OCI-LY7 (cell line): ENCODE measurements at regions not wholly inside any gene's neighbourhood (a gene's known extent, or its start where the extent isn't known, plus 50 kb on each side); places are given as distances from the start of the nearest gene placed in this dataset.

Experiments
- BruUV-seq: library from RNA; stranded (reverse); fragments of 400-500 nt; replicated peaks from 2 replicates; lab custom pipeline; 2021; lab: Mats Ljungman, UMichigan
- CTCF ChIA-PET: fragments of 300-600 bp; sonication (Branson Sonifier 250); formaldehyde crosslinking; loops from one replicate; lab custom pipeline; 2022; ENCODE audit warnings: antibody characterized with exemption; ENCODE audit not compliant: unreplicated experiment; lab: Charles Lee
- POLR2A ChIA-PET: fragments of 300-600 bp; sonication (Branson Sonifier 250); formaldehyde crosslinking; loops from one replicate; lab custom pipeline; 2022; ENCODE audit warnings: antibody characterized with exemption; lab: Charles Lee
- DNase-seq: peaks from one replicate; pipeline ENCODE4 v3.0.0-alpha.2; 2015; ENCODE audit warnings: low spot score
- H2AFZ ChIP-seq: fragments of 200-600 bp; sonication (generic), shearing (Covaris generic); 2 replicates; pipeline ENCODE4 v1.6.1; 2014; ENCODE audit warnings: mild to moderate bottlenecking, antibody characterized with exemption, low read length, moderate library complexity
- H3K27ac ChIP-seq: fragments of 200-600 bp; sonication (generic); 2 replicates; pipeline ENCODE4 v1.5.1; 2014; ENCODE audit warnings: mixed run types, low read depth, mild to moderate bottlenecking, moderate library complexity, low read length, inconsistent platforms; ENCODE audit not compliant: poor library complexity, severe bottlenecking
- H3K36me3 ChIP-seq: fragments of 200-600 bp; sonication (generic); 2 replicates; pipeline ENCODE4 v1.6.1; 2014; ENCODE audit warnings: mild to moderate bottlenecking, antibody characterized with exemption, low read length, moderate library complexity, mixed read lengths; ENCODE audit not compliant: insufficient read depth
- H3K4me1 ChIP-seq: fragments of 200-600 bp; sonication (generic); 2 replicates; pipeline ENCODE4 v1.5.1; 2014; ENCODE audit warnings: mild to moderate bottlenecking, low read length; ENCODE audit not compliant: insufficient read depth, poor library complexity, severe bottlenecking
- H3K4me2 ChIP-seq: fragments of 200-600 bp; sonication (generic); 2 replicates; pipeline ENCODE4 v1.6.1; 2014; ENCODE audit warnings: mild to moderate bottlenecking, low read length
- H3K4me3 ChIP-seq: fragments of 200-600 bp; sonication (generic); 2 replicates; pipeline ENCODE4 v1.5.1; 2014; ENCODE audit warnings: mild to moderate bottlenecking, low read depth, low read length; ENCODE audit not compliant: poor library complexity, severe bottlenecking
- H3K79me2 ChIP-seq: fragments of 200-600 bp; sonication (generic); 2 replicates; pipeline ENCODE4 v1.6.1; 2016; ENCODE audit warnings: low read depth, mild to moderate bottlenecking, low read length, moderate library complexity, mixed read lengths; ENCODE audit not compliant: insufficient read depth
- H3K9me2 ChIP-seq: fragments of 200-600 bp; sonication (generic); 2 replicates; pipeline ENCODE4 v1.6.1; 2016; ENCODE audit warnings: mild to moderate bottlenecking, low read length, mixed read lengths; ENCODE audit not compliant: insufficient read depth
- H3K9me3 ChIP-seq: fragments of 200-600 bp; sonication (generic); 2 replicates; pipeline ENCODE4 v1.6.1; 2014; ENCODE audit warnings: mild to moderate bottlenecking, mixed run types, low read length, mixed read lengths
- H4K20me1 ChIP-seq: fragments of 200-600 bp; sonication (generic); 2 replicates; pipeline ENCODE4 v1.6.1; 2014; ENCODE audit warnings: mild to moderate bottlenecking, antibody characterized with exemption, low read length, moderate library complexity, mixed read lengths; ENCODE audit not compliant: insufficient read depth
- EZH2phosphoT487 ChIP-seq: fragments of 200-600 bp; sonication (generic); IDR thresholded peaks from 2 replicates; pipeline ENCODE4 v1.6.1; 2018; ENCODE audit warnings: low read depth, borderline replicate concordance, mild to moderate bottlenecking, mixed run types, antibody characterized with exemption, low read length, moderate library complexity, mixed read lengths
- intact Hi-C: fragments of 100-400 bp; cut with micrococcal nuclease; formaldehyde crosslinking; loops from one replicate; pipeline ENCODE4 v1.10.0; 2022; ENCODE audit not compliant: unreplicated experiment
- TF ChIP-seq, protein P1 (sequence below): fragments of 200-600 bp; sonication (generic); conservative IDR thresholded peaks from 2 replicates; pipeline ENCODE4 v1.5.1; 2014; ENCODE audit warnings: mild to moderate bottlenecking, antibody characterized with exemption, low read length, moderate library complexity, mixed read lengths

DNA sequence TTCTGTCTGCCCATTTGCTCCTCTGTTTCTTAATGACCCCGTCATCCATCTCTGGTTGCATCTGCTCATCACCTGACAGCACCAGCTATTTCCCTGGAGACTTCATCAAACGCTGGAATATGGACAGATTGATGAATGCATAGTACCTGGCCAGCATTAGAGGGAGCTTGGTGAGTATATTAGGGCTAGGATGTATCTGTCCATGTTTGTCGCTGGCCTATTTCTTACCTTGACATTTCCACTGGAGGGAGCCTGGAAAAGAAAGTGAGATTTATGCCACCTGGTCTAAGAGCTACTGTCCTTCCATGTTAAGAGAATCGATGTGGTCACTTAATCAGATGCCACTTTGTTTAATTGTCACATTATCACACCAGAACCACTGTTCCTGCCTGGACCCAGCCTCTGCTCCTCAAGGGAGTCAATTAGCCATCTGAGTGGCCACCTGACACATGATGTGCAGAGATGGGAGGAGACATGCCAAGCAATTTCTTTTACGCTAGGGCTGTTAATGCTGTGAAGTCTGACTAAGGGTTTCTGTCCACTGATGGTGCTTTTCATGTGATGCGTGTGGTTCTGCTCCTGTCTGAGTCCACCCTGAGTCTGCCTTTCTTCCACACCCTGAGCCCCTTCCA lies 75.3 kb upstream of the SFSWAP start:
- intact Hi-C loops = no loop called here
- no peak overlapping the region for H2AFZ ChIP-seq
- TF ChIP-seq, protein P1, sequence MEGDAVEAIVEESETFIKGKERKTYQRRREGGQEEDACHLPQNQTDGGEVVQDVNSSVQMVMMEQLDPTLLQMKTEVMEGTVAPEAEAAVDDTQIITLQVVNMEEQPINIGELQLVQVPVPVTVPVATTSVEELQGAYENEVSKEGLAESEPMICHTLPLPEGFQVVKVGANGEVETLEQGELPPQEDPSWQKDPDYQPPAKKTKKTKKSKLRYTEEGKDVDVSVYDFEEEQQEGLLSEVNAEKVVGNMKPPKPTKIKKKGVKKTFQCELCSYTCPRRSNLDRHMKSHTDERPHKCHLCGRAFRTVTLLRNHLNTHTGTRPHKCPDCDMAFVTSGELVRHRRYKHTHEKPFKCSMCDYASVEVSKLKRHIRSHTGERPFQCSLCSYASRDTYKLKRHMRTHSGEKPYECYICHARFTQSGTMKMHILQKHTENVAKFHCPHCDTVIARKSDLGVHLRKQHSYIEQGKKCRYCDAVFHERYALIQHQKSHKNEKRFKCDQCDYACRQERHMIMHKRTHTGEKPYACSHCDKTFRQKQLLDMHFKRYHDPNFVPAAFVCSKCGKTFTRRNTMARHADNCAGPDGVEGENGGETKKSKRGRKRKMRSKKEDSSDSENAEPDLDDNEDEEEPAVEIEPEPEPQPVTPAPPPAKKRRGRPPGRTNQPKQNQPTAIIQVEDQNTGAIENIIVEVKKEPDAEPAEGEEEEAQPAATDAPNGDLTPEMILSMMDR = no peak
- TF ChIP-seq EZH2phosphoT487 = no peak
- no peak overlapping the region for H3K4me3 ChIP-seq
- H3K9me3 ChIP-seq = no peaks in the 10 kb centered on the region
- H3K4me2 ChIP-seq = no peak overlapping the region
- no peak overlapping the region for H3K27ac ChIP-seq
- no peak for DNase-seq
- no peaks in the 10 kb centered on the region for H4K20me1 ChIP-seq
- no TSS peak for BruUV-seq
- H3K9me2 ChIP-seq = no peaks in the 10 kb centered on the region
- ChIA-PET POLR2A (no interaction called here), CTCF (no interaction called here)
- no peaks in the 10 kb centered on the region for H3K4me1 ChIP-seq
- no peaks in the 10 kb centered on the region for H3K79me2 ChIP-seq
- no peaks in the 10 kb centered on the region for H3K36me3 ChIP-seq

GRCh38 chr12:131636266-131636665 lies 74.6 kb upstream of the SFSWAP start:
- Histone ChIP-seq H3K9me3 (no peaks in the 10 kb centered on the region), H3K9me2 (no peaks in the 10 kb centered on the region), H3K4me2 (no peak overlapping the region), H3K36me3 (no peaks in the 10 kb centered on the region), H3K4me3 (no peak overlapping the region), H4K20me1 (no peaks in the 10 kb centered on the region), H3K4me1 (no peaks in the 10 kb centered on the region), H3K79me2 (no peaks in the 10 kb centered on the region), H2AFZ (no peak overlapping the region), H3K27ac (no peak overlapping the region)
- CTCF ChIA-PET = no interaction called here
- TF ChIP-seq EZH2phosphoT487 = no peak
- TF ChIP-seq, protein P1 = no peak
- intact Hi-C loops = no loop called here
- DNase-seq = no peak
- BruUV-seq = no TSS peak
- POLR2A ChIA-PET = no interaction called here

DNA sequence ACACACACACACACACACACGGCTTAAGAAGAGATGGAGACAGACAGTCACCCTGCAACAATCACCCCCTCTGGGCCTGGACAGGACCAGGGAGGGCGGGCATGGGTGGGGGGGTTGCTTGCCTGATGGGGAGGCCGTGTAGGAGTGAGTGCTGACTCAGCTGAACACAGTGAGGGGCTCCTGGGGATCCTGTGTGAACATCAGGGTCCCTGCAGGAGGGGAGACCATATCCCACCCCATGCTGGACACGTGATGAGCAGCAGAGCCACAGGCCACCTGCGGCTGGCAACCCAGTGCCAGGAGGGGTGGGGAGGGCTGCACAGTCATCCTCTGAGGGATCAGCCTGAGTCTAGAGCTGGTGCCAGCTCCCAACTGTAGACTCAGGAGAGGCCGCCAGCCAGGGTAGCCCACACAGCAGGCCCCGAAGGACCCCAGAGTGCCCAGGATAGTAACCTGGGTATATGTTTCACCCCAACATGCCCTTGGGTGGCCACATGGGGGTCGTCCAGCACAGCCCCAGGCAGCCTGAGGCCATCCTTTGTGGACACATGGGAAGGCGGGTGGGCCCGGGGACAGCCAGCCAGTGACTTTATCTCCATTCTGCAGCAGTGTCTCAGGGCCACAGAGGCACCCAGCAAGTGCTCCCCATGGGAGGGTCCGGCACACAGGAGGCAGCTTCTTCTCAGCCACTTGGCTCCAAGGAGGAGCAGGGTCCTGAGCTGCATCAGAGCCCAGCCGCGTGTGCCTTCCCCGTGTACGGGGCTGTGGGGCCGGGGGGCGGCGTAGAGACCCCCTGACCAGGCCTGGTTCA lies 73.7 kb upstream of the SFSWAP start:
- TF ChIP-seq, protein P1 = no peak
- no peak for TF ChIP-seq EZH2phosphoT487
- CTCF ChIA-PET = no interaction called here

More for the DNA sequence above, 73.7 kb upstream of the SFSWAP start:
- no peaks in the 10 kb centered on the region for H3K4me1 ChIP-seq
- H3K27ac ChIP-seq = no peak overlapping the region
- POLR2A ChIA-PET = no interaction called here
- intact Hi-C loops = no loop called here
- H3K9me3 ChIP-seq = no peaks in the 10 kb centered on the region
- H4K20me1 ChIP-seq = no peaks in the 10 kb centered on the region
- H2AFZ ChIP-seq = no peak overlapping the region
- no peaks in the 10 kb centered on the region for H3K79me2 ChIP-seq
- BruUV-seq = no TSS peak
- H3K9me2 ChIP-seq = no peaks in the 10 kb centered on the region
- no peaks in the 10 kb centered on the region for H3K36me3 ChIP-seq
- H3K4me3 ChIP-seq = no peak overlapping the region
- DNase-seq = no peak
- H3K4me2 ChIP-seq = no peak overlapping the region
